A673 (cell line): ENCODE measurements at regions not wholly inside any gene's neighbourhood (a gene's known extent, or its start where the extent isn't known, plus 50 kb on each side); places are given as distances from the start of the nearest gene placed in this dataset.

Source experiments
- CTCF ChIP-seq: fragments of 300-800, 200-600 bp; sonication (generic); conservative IDR thresholded peaks from 2 replicates; pipeline ENCODE4 v1.5.1; 2017; ENCODE audit warnings: low read depth, mild to moderate bottlenecking, antibody characterized with exemption, low read length, moderate library complexity, mixed read lengths
- EZH2 ChIP-seq: fragments of 200-600 bp; sonication (generic); IDR thresholded peaks from 2 replicates; pipeline ENCODE4 v1.6.1; 2017; ENCODE audit warnings: borderline replicate concordance, low read depth, mild to moderate bottlenecking, mixed read lengths, antibody characterized with exemption, low read length; ENCODE audit not compliant: poor library complexity, severe bottlenecking

GRCh38 chr13:112320303-112320702 is 55.9 kb upstream of the SPACA7 start:
- TF ChIP-seq CTCF = no peak
- TF ChIP-seq EZH2 = no peak
